Calu3 (cell line): ENCODE measurements at regions not wholly inside any gene's neighbourhood (a gene's known extent, or its start where the extent isn't known, plus 50 kb on each side); places are given as distances from the start of the nearest gene placed in this dataset.

ENCODE experiments used
- BruUV-seq: library from RNA; stranded (reverse); fragments of 400-500 nt; replicated peaks from 2 replicates; lab custom pipeline; 2021; lab: Mats Ljungman, UMichigan
- CTCF ChIA-PET: fragments of 300-600 bp; sonication (Branson Sonifier 250); formaldehyde crosslinking; loops from one replicate; lab custom pipeline; 2022; ENCODE audit warnings: antibody characterized with exemption; lab: Charles Lee
- DNase-seq: peaks from one replicate; pipeline ENCODE4 v3.0.0; 2022
- H3K27ac Mint-ChIP-seq: one replicate; pipeline ENCODE4 v1.8.0; 2022; ENCODE audit warnings: mixed read lengths; ENCODE audit not compliant: unreplicated experiment
- H3K27me3 Mint-ChIP-seq: one replicate; pipeline ENCODE4 v1.8.0; 2022; ENCODE audit warnings: mixed read lengths; ENCODE audit not compliant: unreplicated experiment
- H3K36me3 Mint-ChIP-seq: one replicate; pipeline ENCODE4 v1.8.0; 2022; ENCODE audit warnings: mild to moderate bottlenecking, moderate library complexity, mixed read lengths; ENCODE audit not compliant: insufficient read depth, unreplicated experiment
- H3K4me1 Mint-ChIP-seq: one replicate; pipeline ENCODE4 v1.8.0; 2022; ENCODE audit warnings: mild to moderate bottlenecking, low read depth, mixed read lengths; ENCODE audit not compliant: unreplicated experiment
- H3K4me3 Mint-ChIP-seq: one replicate; pipeline ENCODE4 v1.8.0; 2022; ENCODE audit warnings: mild to moderate bottlenecking, low read depth, moderate library complexity, mixed read lengths; ENCODE audit not compliant: unreplicated experiment
- H3K9me3 Mint-ChIP-seq: one replicate; pipeline ENCODE4 v1.8.0; 2022; ENCODE audit warnings: low read depth, mixed read lengths; ENCODE audit not compliant: unreplicated experiment
- CTCF ChIP-seq: fragments of 200-600 bp; IDR thresholded peaks from one replicate; pipeline ENCODE4 v1.8.0; 2022; ENCODE audit warnings: antibody characterized with exemption; ENCODE audit not compliant: unreplicated experiment
- intact Hi-C: fragments of 100-400 bp; cut with micrococcal nuclease; formaldehyde crosslinking; loops from one replicate; pipeline ENCODE4 v1.10.0; 2022; ENCODE audit not compliant: unreplicated experiment

GRCh38 chr2:200255549-200255948, 50.9 kb upstream of the SPATS2L start:
- CTCF ChIA-PET = interaction anchor here (0.9 kb wide), 1 partner anchor 46 kb away, joined by 3 read pairs; no protein-coding TSS in a partner anchor
- no TSS peak for BruUV-seq
- no peak overlapping the region for H3K27ac Mint-ChIP-seq
- no peaks in the 10 kb centered on the region for H3K9me3 Mint-ChIP-seq
- no peak for DNase-seq
- H3K4me1 Mint-ChIP-seq = peaks cover 54% of the 10 kb centered on the region
- H3K36me3 Mint-ChIP-seq = peaks cover 13% of the 10 kb centered on the region
- no peaks in the 10 kb centered on the region for H3K27me3 Mint-ChIP-seq
- TF ChIP-seq CTCF = no peak
- intact Hi-C loops = loop anchor here (5.0 kb wide), 1 partner anchor 47 kb away; no protein-coding TSS in a partner anchor
- no peak overlapping the region for H3K4me3 Mint-ChIP-seq
